ENCODE measurements at regions not wholly inside any gene's neighbourhood (a gene's known extent, or its start where the extent isn't known, plus 50 kb on each side); places are given as distances from the start of the nearest gene placed in this dataset.

- FAIRE-seq (no peak), DNase-seq (ENCODE audit: low read depth in 1 of 2, low spot score in 2 of 2) (no peak)
- ChIA-PET POLR2A (ENCODE audit: partially characterized antibody) (interaction anchor here (0.7 to 1.2 kb wide), 2 partner anchors 17 to 57 kb away, joined by 3 read pairs; no protein-coding TSS in a partner anchor), CTCF (ENCODE audit: partially characterized antibody) (interaction anchor here (1.6 to 1.9 kb wide), 2 partner anchors 10 to 13 kb away, joined by 5 to 12 read pairs; no protein-coding TSS in a partner anchor)
- Histone ChIP-seq H3K79me2 (ENCODE audit: control insufficient read depth in 1 of 2, insufficient read depth in 2 of 2, low read length in 2 of 2) (no peaks in the 10 kb centered on the region), H3K27me3 (replicated peaks in 1 of 4; ENCODE audit: control insufficient read depth in 3 of 4, extremely low read depth in 1 of 4, insufficient read depth in 3 of 4, low read length in 3 of 4) (peaks cover 0 to 3% (median 0%) of the 10 kb centered on the region in 4 experiments; a peak in 1 of 7 replicates), H3K18ac (ENCODE audit: extremely low read depth, low read length) (no peak overlapping the region), H3K56ac (replicated peaks; ENCODE audit: insufficient read length, low read depth, low read length) (no peak overlapping the region), H2BK120ac (replicated peaks; ENCODE audit: low read depth, low read length) (no peak overlapping the region), H4K5ac (ENCODE audit: insufficient read length, low read depth, low read length) (no peak overlapping the region), H3K4ac (replicated peaks; ENCODE audit: insufficient read length, low read depth, low read length) (no peak overlapping the region), H3K4me3 (ENCODE audit: extremely low read depth in 1 of 4, insufficient read depth in 2 of 4, low read depth in 3 of 4, low read length in 4 of 4) (no peak overlapping the region), H3K36me3 (ENCODE audit: control insufficient read depth in 2 of 4, insufficient read depth in 4 of 4, low read length in 3 of 4) (peaks cover 0 to 5% (median 0%) of the 10 kb centered on the region in 4 experiments; a peak in 1 of 8 replicates), H4K8ac (ENCODE audit: extremely low read depth, insufficient read depth, low read length) (no peak overlapping the region), H3K4me1 (replicated peaks in 1 of 4; ENCODE audit: control insufficient read depth in 3 of 4, insufficient read depth in 4 of 4, low read length in 3 of 4) (peaks cover 0 to 5% (median 0%) of the 10 kb centered on the region in 4 experiments; a peak in 3 of 7 replicates), H2BK12ac (ENCODE audit: low read depth, low read length) (no peak overlapping the region), H2AK5ac (ENCODE audit: low read depth, low read length) (no peak overlapping the region), H3K23ac (ENCODE audit: insufficient read length) (no peak overlapping the region), H2AFZ (ENCODE audit: low read length) (no peak overlapping the region), H4K91ac (replicated peaks; ENCODE audit: insufficient read length, low read length) (no peak overlapping the region), H2BK5ac (ENCODE audit: low read depth, low read length) (no peak overlapping the region), H4K20me1 (replicated peaks in 1 of 2; ENCODE audit: control insufficient read depth in 1 of 2, insufficient read depth in 2 of 2, low read length in 2 of 2) (peaks cover 0 to 23% of the 10 kb centered on the region in 2 experiments), H3K9ac (replicated peaks in 1 of 4; ENCODE audit: extremely low read depth in 1 of 4, low read depth in 3 of 4, low read length in 3 of 4) (no peak overlapping the region), H3K4me2 (ENCODE audit: insufficient read depth in 1 of 2, low read depth in 2 of 2, low read length in 2 of 2) (no peak overlapping the region), H3K9me3 (ENCODE audit: insufficient read depth in 2 of 2, low read depth in 1 of 2, low read length in 1 of 2) (peaks cover 0 to 13% of the 10 kb centered on the region in 2 experiments; a peak in 1 of 4 replicates), H3K27ac (ENCODE audit: low read depth, low read length) (no peak overlapping the region), H3K79me1 (ENCODE audit: low read depth, low read length) (no peaks in the 10 kb centered on the region), H3K23me2 (ENCODE audit: low read depth, low read length) (peaks cover 28% of the 10 kb centered on the region; the same call in 1 of the 2 replicates), H2BK20ac (ENCODE audit: low read length) (no peak overlapping the region), H3K14ac (ENCODE audit: insufficient read length) (no peak overlapping the region), H2BK15ac (ENCODE audit: low read length) (no peak overlapping the region)
- 65% methylated on average over 2 of the region's 2 CpGs; no CpG with 5 or more reads in 1 of the 2 experiments for WGBS, 2 experiments (ENCODE audit: extremely low coverage in 1 of 2, insufficient coverage in 1 of 2, insufficient read length in 1 of 2, insufficient replicate concordance in 2 of 2, low coverage in 1 of 2, low lambda C conversion rate in 2 of 2, missing lambda C conversion rate in 1 of 2)
- TF ChIP-seq CTBP2 (IDR thresholded peaks at IDR 0.05; ENCODE audit: borderline replicate concordance, insufficient read depth, insufficient read length, low read length) (no peak), MAFK (IDR thresholded peaks at IDR 0.05; ENCODE audit: low read depth, low read length) (no peak), GABPA (IDR thresholded peaks at IDR 0.05; ENCODE audit: borderline replicate concordance, insufficient read depth, low read length) (no peak), CBX8 (IDR thresholded peaks at IDR 0.05; ENCODE audit: borderline replicate concordance, low read depth, low read length) (no peak), TBP (IDR thresholded peaks at IDR 0.05; ENCODE audit: low read depth, low read length) (no peak), EP300 (IDR thresholded peaks at IDR 0.05; ENCODE audit: borderline replicate concordance in 1 of 2, low read depth in 2 of 2, low read length in 2 of 2) (no peak), SIN3A (conservative IDR thresholded peaks at IDR 0.05 in 1 of 2, IDR thresholded peaks at IDR 0.05 in 1 of 2; ENCODE audit: low read depth in 1 of 2, low read length in 2 of 2) (no peak)
These were observed 59.8 kb upstream of the MEDAG start for GRCh38 chr13:30846311-30846710.

All from H1 (cell line).